Keratinocyte (primary cell): ENCODE measurements at regions not wholly inside any gene's neighbourhood (a gene's known extent, or its start where the extent isn't known, plus 50 kb on each side); places are given as distances from the start of the nearest gene placed in this dataset.

Source experiments
- DNase-seq: peaks from one replicate; pipeline ENCODE4 v3.0.0-alpha.2; 2011; ENCODE audit warnings: low read depth, missing footprints, low spot score
- FAIRE-seq: peaks from 2 replicates; lab custom pipeline; 2011; peaks lifted over from hg19 to GRCh38; lab: Jason Lieb, UNC
- H2AFZ ChIP-seq: 2 replicates; pipeline ENCODE4 v1.6.0; 2012; ENCODE audit warnings: low read length, control low read depth, inconsistent platforms; ENCODE audit not compliant: control insufficient read depth
- H3K27ac ChIP-seq: 2 replicates; pipeline ENCODE4 v1.5.1; 2011; ENCODE audit warnings: low read length; ENCODE audit not compliant: control insufficient read depth, insufficient read depth
- H3K27me3 ChIP-seq: 3 replicates; pipeline ENCODE4 v1.6.0; 2011; ENCODE audit warnings: low read length; ENCODE audit not compliant: control insufficient read depth, insufficient read depth; ENCODE audit errors: extremely low read depth
- H3K36me3 ChIP-seq, 2 experiments: 2 replicates in 1 of 2; 3 replicates in 1 of 2; pipeline ENCODE4 v1.5.1; 2011; ENCODE audit warnings: low read length in 2 of 2, mild to moderate bottlenecking in 1 of 2; ENCODE audit not compliant: control insufficient read depth in 2 of 2, insufficient read depth in 2 of 2; ENCODE audit errors: extremely low read depth in 1 of 2
- H3K4me1 ChIP-seq: 3 replicates; pipeline ENCODE4 v1.5.1; 2011; ENCODE audit warnings: low read length; ENCODE audit not compliant: control insufficient read depth, insufficient read depth; ENCODE audit errors: extremely low read depth
- H3K4me2 ChIP-seq: 3 replicates; pipeline ENCODE4 v1.6.0; 2011; ENCODE audit warnings: low read depth, low read length; ENCODE audit not compliant: control insufficient read depth, insufficient read depth; ENCODE audit errors: extremely low read depth
- H3K4me3 ChIP-seq, 3 experiments: fragments of 200-600 bp in 1 of 3; sonication (generic) in 1 of 3; 2 replicates in 2 of 3; 3 replicates in 1 of 3; pipeline ENCODE4 v1.5.1; 2011 to 2016; ENCODE audit warnings: low read length in 3 of 3, mild to moderate bottlenecking in 3 of 3, control low read depth in 2 of 3, inconsistent platforms in 1 of 3, low read depth in 1 of 3, mixed read lengths in 1 of 3, mixed run types in 1 of 3, moderate library complexity in 1 of 3; ENCODE audit not compliant: control insufficient read depth in 2 of 3, insufficient read depth in 2 of 3; ENCODE audit errors: extremely low read depth in 1 of 3
- H3K79me2 ChIP-seq: 2 replicates; pipeline ENCODE4 v1.6.0; 2012; ENCODE audit warnings: low read length; ENCODE audit not compliant: control insufficient read depth, insufficient read depth
- H3K9ac ChIP-seq: 3 replicates; pipeline ENCODE4 v1.6.0; 2011; ENCODE audit warnings: low read length; ENCODE audit not compliant: control insufficient read depth, insufficient read depth; ENCODE audit errors: extremely low read depth
- H3K9me1 ChIP-seq: 3 replicates; pipeline ENCODE4 v1.6.0; 2011; ENCODE audit warnings: low read length; ENCODE audit not compliant: control insufficient read depth, insufficient read depth; ENCODE audit errors: extremely low read depth
- H3K9me3 ChIP-seq: 2 replicates; pipeline ENCODE4 v1.5.1; 2012; ENCODE audit warnings: low read depth, low read length; ENCODE audit not compliant: control insufficient read depth
- H4K20me1 ChIP-seq: 3 replicates; pipeline ENCODE4 v1.6.0; 2011; ENCODE audit warnings: low read length; ENCODE audit not compliant: control insufficient read depth, insufficient read depth; ENCODE audit errors: extremely low read depth
- CTCF ChIP-seq, 3 experiments: IDR thresholded peaks in 1 of 3; conservative IDR thresholded peaks in 1 of 3; optimal IDR thresholded peaks in 1 of 3; 2 replicates in 2 of 3; 3 replicates in 1 of 3; pipeline versions ENCODE3 to v1.5.1; 2011; ENCODE audit warnings: low read length in 3 of 3, mild to moderate bottlenecking in 3 of 3, moderate library complexity in 2 of 3, control low read depth in 1 of 3, inconsistent platforms in 1 of 3; ENCODE audit not compliant: insufficient read depth in 2 of 3; ENCODE audit errors: extremely low read depth in 1 of 3
- EZH2 ChIP-seq: IDR thresholded peaks from one replicate; pipeline ENCODE4 v1.6.1; 2012; ENCODE audit warnings: inconsistent platforms, mild to moderate bottlenecking, low read length, moderate library complexity
- dilution Hi-C: fragments of 300-500 bp; cut with MboI; formaldehyde crosslinking; loops from one replicate; pipeline ENCODE4 v1.7.0; 2020; ENCODE audit warnings: low sequenced_read_pairs; ENCODE audit not compliant: extremely low pct_ligation_motif_present

- DNase-seq = no peak
- dilution Hi-C loops = no loop called here
- no peak for TF ChIP-seq CTCF (optimal IDR thresholded peaks at IDR 0.05 in 1 of 3, IDR thresholded peaks at IDR 0.05 in 1 of 3, conservative IDR thresholded peaks at IDR 0.05 in 1 of 3; ENCODE audit: extremely low read depth in 1 of 3, insufficient read depth in 2 of 3, low read length in 3 of 3)
- no peak for TF ChIP-seq EZH2
- no peaks in the 10 kb centered on the region for H3K36me3 ChIP-seq
- H3K9ac ChIP-seq = no peak overlapping the region
- H2AFZ ChIP-seq = no peak overlapping the region
- no peak overlapping the region for H3K4me3 ChIP-seq
- FAIRE-seq = no peak
- no peaks in the 10 kb centered on the region for H3K9me3 ChIP-seq
- no peaks in the 10 kb centered on the region for H3K4me1 ChIP-seq
- H3K27ac ChIP-seq = no peak overlapping the region
- H3K79me2 ChIP-seq = no peaks in the 10 kb centered on the region
- H3K9me1 ChIP-seq = no peaks in the 10 kb centered on the region
- H3K4me2 ChIP-seq = no peak overlapping the region
- no peaks in the 10 kb centered on the region for H3K27me3 ChIP-seq
- H4K20me1 ChIP-seq = no peaks in the 10 kb centered on the region
Observed at GRCh38 chr7:18262058-18262457, 233.5 kb upstream of the HDAC9 start.

DNA sequence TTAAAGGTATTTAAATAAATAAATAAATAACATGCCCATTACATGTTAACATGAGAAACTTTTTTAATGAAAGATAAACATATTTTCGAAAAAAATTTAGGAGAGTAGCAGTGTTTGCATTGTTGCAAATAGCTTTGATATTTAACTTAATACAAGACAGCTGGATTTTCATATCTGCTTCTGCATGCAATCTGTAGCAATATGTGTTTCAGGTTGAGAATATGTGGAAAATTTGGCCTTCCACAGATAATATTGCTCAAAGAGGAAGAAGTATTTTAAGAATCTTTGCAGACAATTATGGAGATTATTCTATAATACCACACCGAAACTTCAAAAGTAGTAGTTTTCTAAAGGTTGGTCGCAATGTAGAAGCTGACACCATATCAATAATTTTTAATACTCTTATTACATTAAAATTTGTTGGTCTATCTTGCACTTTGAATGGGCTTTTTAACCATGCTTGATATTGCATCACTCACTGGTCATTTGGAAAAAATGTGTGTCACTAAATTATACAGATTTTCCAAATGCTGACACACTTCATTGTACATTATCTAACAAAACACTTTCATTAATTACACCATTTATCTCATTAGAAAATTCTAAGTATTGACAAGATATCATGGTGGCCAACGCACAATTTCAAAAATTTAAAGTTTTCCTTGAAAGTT lies 229.8 kb upstream of the HDAC9 start:
- Histone ChIP-seq H3K9ac (no peak overlapping the region), H3K9me1 (no peaks in the 10 kb centered on the region), H3K79me2 (no peaks in the 10 kb centered on the region), H3K27ac (no peak overlapping the region), H3K27me3 (no peaks in the 10 kb centered on the region), H3K36me3 (no peaks in the 10 kb centered on the region), H3K4me1 (no peaks in the 10 kb centered on the region), H3K9me3 (no peaks in the 10 kb centered on the region), H3K4me2 (no peak overlapping the region), H2AFZ (no peak overlapping the region), H3K4me3 (no peak overlapping the region), H4K20me1 (no peaks in the 10 kb centered on the region)
- no peak for TF ChIP-seq CTCF (optimal IDR thresholded peaks at IDR 0.05 in 1 of 3, IDR thresholded peaks at IDR 0.05 in 1 of 3, conservative IDR thresholded peaks at IDR 0.05 in 1 of 3; ENCODE audit: extremely low read depth in 1 of 3, insufficient read depth in 2 of 3, low read length in 3 of 3)
- TF ChIP-seq EZH2 = no peak
- no peak for DNase-seq
- no peak for FAIRE-seq
- dilution Hi-C loops = no loop called here
